HG03103 (cell line): ENCODE measurements at regions not wholly inside any gene's neighbourhood (a gene's known extent, or its start where the extent isn't known, plus 50 kb on each side); places are given as distances from the start of the nearest gene placed in this dataset.
"Not testable (repeated sequence)": the region's sequence is repeated elsewhere in the genome, so short reads cannot be mapped to it uniquely, and the experiment has no call there.

Experiments used
- ATAC-seq: cut with Tn5 transposase; IDR thresholded peaks from one replicate; pipeline ENCODE4 v1.9.1; 2021; ENCODE audit warnings: low read depth; ENCODE audit not compliant: unreplicated experiment

DNA sequence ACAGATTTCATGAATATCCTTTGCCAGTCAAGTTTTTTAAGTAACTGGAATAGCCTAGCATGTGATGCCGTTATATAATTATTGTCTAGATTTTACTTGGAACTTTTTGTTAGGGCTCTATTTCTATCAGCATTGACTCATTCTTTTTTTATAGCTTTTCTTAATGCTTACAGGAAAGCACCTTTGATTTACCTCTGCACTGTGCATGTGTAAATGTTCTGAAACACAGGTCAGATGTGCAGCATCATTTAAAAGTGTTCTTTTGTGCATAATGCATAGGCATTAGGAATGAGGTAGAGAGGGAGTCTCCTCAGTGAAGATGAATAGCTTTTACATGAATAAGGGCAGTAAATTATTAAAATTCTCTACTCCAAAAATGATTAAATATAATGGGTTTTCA is 669.3 kb upstream of the MBL2 start:
- ATAC-seq = no peak

DNA sequence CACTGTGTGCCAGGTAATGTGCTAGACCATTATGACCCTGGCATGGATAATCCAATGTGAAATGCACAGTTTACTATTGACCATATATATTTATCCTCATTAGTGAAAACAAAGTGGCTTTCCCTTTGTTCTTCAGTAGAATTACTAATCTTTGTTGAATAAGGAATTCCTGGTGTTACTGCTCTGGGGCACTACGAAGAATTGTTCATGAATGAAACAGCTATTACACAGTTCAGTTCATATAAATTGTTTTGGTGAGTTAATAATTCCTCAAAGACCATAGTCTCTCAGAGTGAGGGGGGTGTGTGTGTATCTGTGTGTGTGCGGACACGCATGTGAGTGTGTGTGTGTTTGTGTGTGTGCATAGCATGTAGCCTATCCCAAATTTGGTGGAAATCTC is 668.0 kb upstream of the MBL2 start:
- no peak for ATAC-seq

DNA sequence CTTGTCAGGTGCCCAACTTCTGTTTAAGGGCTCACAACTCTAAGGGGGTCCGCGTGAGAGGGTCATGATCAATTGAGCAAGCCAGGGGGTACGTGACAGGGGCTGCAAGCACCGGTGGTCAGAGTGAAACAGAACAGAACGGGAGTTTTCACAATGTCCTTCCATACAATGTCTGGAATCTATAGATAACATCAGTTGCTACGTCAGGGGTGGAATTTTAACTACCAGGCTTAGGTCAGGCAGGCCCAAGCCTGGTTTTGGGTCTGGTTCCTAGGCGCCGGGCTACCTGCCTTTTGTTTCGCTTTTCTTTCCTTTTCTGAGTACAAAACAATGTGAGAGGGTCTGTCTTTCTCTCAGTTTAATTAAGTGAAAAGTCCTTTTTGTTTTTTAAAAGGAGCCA is 666.5 kb upstream of the MBL2 start:
- ATAC-seq = not testable (repeated sequence)

DNA sequence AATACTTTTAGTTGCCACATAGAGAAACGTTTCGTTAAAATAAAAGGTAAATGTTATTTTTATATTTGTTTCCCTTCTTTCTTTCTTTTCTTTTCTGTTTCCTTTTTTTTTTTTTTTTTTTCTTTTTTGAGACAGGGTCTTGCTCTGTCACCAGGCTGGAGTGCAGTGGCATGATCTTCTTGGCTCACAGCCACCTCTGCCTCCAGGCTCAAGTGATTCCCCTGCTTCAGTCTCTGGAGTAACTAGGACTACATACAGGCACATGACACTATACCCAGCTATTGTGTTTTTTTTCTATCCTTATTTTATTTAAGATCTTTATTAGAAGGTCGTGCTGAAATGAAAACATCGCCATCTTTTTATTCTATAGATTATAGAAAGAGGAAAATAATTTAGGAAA is 661.8 kb upstream of the MBL2 start:
- no peak for ATAC-seq

DNA sequence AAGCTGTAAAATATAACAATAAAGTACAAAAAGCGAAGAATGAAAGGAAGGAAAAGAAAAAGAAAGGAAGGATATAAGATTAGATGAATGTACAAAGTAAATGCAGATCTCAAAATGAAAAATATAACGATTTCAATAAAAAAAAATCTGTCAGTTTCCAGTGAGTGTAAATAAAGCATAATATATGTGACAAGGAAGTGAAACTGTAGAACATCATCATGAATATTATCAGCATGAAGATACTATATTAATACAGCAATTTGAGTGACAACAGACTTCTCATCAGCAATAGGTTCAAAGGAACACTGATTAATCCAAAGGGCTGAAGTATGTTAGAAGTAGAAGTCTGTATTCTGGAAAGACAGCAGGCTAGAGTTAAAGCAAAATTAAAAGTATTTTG is 659.5 kb upstream of the MBL2 start:
- ATAC-seq = no peak

DNA sequence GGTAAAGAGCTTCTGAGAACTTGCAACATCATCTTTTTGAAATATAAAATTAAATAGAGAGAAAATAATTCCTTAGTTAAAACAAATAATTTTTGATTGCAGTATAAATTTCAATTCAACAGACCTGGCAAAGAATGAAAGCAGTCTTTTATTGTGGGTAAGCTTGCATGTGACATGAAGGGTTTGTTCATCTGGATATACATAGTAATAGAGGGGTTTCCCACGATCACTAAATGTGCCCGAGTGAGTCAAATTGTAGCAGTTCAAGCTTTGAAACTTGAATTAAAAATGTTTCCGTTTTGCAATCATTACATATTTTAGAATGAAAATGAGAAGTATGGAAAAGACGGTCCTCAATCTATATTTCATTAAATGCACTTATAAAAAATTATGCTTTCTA is 658.4 kb upstream of the MBL2 start:
- no peak for ATAC-seq

DNA sequence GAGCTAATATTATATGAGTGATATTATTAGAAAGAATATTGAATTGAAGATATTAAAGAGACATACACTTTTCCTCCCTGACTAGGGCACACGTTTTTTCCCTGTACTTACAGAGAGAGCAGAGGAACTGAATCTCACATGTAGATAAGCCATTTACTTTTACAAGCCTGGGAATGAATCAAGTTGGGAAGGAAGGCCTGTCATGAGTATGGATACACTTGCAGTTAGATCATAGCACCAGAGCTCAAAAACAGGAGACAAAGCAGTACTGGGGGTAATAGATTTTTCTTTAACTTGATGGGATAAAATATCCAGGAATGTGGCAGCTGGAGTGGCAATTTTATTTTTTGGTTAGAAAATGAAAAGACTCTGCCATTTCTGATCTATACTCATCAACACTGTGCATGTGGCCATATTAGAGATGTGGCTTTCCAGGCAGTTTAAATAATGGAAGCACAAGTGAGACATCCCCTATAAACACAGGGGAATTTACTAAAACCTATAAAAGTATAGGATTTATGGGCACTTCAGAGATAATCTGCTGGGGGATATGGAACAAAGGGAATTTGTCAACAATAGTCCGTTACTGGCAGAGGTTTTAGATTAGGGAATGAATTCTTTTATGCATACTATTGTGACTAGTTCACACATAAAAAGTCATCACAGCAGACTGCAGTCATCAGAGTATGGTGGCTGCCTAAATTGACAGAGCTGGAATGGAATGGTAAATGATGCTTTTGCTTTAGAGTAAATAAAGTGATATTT is 657.7 kb upstream of the MBL2 start:
- ATAC-seq = no peak

DNA sequence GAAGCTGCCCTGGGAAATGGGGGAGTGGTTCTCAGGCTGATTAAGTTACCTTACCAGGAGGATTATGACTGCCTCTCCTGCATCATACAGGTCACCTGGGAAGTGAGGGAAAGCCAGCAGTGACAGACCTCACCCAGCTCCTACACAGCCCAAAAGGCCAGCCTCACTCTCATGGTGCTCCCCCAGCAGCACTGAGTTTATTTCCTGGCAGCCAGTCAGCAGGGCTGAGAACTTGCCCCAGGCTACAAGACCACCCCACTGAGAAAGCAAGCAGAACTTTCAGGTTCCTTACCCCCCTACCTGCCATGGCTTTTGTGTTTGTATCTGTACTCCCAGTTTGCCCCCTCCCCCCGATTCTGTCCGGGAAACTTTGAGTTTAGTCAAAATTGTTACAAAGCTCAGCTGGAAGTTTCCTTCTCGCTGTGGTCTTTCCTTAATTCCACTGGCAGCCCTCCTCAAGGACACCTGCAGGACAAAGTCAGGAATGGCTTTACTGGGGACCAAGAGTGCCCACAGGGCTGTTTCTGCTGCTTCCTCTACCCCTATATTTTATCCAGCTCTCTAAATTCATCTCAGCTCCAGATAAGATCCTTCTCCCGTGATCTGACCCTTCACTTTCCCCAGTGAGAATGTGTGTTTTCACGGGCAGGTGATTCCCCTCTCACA is 649.8 kb upstream of the MBL2 start:
- ATAC-seq = no peak

DNA sequence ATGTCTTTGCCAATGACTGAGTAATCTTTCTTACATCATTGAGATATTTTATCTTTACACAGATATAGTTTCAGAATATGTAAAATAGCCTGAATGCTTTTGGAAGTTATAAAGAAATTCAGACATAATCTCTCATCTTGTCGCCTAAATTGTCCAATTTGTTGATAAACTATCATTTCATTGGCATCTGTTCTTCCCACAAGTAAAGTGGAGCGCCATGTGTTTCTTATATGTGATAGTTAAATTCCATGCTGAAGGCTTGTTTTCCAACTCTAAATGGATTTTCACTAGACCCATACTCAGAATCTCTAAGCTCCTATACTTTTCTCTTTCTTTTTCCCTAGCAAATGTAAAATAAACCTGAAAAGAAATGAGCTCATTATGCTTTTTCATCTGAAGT is 640.1 kb upstream of the MBL2 start:
- ATAC-seq = no peak

DNA sequence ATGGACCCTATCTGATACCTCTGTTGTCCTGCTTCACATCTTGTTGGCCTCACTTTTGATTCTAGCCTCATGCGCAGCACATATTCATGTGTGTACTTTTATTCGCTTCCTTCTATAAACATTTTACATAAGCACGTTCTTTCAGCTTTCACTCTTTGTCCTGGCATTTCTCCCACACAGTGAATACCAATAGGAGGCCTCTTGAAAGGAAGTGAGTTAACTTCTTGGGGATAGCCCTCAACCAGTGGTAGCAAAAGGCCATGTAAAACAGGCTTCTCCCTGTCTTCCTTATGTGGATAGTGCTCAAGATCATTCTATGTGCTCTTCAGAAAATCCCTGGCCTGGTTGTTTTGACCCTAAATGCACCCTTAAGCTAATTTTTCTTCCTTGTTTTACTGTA is 633.9 kb upstream of the MBL2 start:
- no peak for ATAC-seq

DNA sequence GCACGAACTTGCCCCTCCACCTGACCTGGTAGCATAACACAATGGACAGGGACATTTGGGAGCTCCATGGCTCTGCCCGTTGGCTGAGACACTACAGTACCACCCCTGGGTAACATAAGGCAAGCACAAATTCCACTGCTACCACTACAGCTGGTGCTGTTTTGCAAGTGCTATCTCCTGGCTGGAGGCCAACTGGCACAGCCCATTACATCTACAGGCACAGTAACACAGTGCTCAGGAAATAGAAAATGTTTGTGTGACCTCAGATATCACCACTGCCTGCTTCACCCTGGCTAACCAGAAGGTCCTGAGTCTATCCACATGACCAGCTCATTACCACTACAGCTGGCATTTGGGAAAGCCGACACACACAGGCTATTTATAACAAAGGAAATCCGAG is 631.1 kb upstream of the MBL2 start:
- no peak for ATAC-seq

DNA sequence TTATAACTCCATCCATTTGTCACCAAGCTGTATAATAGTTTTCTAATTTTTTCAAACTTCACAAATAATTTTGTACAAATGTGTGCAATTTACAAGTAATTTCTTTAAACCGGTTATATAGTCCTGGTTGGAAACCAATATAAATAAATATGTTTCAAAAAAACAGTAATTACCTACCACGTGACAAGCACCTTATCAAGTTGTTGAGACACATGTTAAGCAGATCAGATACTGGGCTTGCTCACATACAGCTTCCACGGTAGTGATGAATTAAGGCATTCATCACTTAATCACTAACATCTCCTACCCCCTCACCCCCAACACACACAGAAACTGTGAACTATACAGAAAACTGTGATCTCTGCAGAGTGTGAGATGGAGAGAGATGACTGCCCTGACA is 630.0 kb upstream of the MBL2 start:
- ATAC-seq = no peak

DNA sequence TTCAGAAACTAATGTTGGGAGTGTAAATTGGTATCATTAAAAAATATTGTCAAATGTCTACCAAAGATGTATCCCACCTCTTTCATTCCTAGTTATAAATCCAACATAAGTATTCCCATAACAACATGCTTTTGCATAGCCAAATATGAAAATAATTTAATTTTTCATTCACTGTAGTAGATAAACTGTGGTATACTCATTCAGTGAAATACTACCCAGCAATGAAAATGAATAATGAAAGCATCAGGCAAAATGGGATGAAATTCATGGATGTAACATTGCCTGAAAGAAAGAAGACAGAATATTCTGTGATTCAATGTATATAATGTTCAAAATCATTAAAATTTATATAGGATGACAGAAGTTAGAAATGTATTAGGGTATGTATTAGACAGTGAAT is 629.0 kb upstream of the MBL2 start:
- ATAC-seq = no peak

DNA sequence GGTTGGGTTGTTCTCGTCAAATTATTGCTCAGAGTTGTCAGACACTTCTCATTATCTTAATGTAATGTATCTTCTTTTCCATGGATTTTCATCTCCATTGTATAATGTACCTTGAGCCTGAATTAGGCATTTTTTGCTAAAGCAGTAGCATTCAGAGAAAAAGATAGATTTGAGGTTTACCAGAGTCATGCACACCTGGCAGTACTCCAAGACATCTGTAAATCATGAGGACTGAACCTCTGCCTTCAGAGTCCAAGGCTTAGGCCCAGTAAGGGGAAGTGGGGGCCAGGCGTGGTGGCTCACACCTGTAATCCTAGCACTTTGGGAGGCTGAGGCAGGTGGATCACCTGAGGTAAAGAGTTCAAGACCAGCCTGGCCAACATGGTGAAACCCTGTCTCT is 624.3 kb upstream of the MBL2 start:
- no peak for ATAC-seq

DNA sequence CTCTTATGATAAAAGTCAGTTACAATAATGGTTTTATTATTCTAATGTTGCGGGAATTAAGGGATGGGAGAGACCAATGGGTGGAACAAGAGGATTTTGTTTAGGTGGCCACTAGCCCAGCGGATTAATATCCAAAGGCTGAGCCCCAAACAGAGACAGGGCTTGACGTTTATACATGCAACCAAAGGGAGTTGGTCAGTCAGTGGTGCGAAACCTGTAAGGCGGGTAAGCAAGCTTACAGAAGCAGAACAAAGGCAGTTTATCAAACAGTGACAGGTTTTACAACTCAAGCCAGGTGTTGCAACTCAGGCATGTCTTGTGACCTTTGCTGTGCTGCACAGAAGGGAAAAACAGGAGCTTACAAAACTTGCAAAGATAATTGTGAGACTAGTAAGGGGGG is 622.9 kb upstream of the MBL2 start:
- no peak for ATAC-seq

DNA sequence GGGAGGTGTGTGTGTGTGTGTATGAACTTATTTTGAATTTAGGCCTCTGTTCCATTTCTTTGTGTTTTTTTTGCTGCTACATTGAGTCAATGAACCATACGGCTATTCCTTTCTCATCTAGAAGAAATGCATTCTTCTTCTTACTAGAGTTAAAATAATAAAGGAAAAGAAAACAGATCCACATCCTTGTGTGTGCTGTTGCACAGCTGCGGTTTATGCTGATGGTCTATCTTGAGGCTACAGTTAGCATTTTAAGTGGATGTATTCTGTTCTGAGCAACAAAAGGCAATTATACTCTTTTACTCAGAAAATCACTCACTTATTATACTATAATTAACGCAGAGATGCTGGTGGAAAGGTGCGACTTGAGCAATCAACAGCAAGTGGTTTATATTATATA is 615.0 kb upstream of the MBL2 start:
- no peak for ATAC-seq

DNA sequence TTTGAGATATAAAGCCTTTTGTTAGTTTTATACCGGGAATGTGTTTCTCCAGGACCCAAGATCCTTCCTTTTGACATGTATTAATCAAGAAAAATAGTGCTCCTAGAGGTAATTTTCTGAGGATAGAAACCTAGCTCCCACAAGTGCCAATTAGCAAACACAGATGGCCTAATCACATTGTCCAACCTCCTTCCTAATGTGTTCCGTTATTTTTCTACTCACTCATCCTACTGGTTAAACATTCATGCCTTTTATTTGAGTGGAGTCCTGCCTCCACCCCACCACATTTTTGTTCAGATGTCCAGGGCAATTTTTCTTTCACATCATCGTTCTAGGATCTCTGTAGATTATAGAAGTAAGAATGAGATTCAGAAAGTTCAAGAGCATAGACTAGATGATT is 610.0 kb upstream of the MBL2 start:
- no peak for ATAC-seq

DNA sequence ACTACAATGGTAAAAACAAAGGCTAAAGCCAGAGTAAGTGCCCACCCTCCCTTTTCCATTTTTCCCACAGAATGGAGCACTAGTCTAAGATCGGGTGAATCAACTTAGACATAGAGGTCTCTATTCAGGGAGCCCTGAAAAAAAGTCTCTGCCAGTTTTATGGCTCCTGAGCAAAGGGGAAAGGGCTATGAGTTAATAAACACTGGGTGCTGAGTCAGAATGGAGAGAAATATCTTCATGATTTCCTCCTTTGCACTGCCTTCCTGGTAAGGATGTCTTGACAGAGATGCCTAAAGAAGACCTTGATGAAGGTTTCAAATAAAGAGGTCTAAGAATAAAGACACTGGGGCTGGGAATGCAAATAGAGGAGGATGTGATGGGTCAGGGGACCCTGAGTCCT is 607.4 kb upstream of the MBL2 start:
- ATAC-seq = no peak

DNA sequence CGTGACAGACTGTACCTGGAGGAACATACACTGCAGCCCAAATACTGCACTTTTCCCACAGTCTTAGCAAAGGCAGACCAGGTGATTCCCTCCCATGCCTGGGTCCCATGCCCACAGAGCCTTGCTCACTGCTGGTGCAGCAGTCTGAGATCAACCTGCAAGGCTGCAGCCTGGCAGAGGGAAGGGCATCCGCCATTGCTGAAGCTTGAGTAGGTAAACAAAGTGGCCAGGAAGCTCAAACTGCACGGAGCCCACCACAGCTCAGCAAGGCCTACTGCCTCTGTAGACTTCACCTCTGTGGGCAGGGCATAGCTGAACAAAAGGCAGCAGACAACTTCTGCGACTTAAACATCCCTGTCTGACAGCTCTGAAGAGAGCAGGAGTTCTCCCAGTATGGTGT is 597.8 kb upstream of the MBL2 start:
- ATAC-seq = no peak

DNA sequence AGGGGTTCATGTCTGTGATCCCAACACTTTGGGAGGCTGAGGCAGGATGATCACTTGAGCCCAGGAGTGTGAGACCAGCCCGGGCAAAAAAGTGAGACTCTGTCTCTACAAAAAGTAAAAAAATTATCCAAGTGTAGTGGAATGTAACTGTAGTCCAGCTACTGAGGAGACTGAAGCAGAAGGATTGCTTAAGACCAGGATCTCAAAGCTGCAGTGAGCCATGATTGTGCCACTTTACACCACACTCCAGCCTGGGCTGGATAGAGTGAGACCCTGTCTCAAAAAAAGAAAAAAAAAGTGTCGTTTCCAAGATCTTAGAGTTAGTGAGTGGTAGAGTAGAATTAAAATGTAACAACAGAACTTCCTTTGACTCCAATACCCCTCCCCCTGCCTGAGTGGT is 589.4 kb upstream of the MBL2 start:
- no peak for ATAC-seq

DNA sequence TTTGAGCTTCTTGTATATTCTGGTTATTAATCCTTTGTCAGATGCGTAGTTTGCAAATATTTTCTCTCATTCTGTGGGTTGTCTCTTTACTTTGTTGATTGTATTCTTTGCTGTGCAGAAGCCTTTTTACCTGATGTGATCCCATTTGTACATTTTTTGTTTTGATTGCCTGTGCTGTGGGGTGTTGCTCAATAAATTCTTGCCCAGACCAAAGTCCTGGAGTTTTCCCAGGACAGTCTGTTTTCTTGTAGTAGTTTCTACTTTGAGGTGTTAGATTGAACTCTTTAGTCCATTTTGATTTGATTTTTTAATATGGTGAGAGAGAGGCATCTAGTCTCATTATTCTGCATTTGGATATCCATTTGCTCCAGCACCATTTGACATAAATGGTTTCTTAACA is 588.7 kb upstream of the MBL2 start:
- no peak for ATAC-seq

DNA sequence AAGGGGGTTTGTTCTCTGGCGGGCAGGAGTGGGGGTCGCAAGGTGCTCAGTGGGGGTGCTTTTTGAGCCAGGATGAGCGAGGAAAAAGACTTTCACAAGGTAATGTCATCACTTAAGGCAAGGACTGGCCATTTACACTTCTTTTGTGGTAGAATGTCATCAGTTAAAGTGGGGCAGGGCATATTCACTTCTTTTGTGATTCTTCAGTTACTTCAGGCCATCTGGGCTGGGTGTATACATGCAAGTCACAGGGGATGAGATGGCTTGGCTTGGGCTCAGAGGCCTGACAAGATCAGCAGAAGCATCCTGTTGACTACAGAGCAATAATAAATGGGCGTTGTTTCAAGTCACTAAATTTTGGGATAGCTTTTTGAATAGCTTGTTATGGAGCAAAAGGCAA is 586.4 kb upstream of the MBL2 start:
- not testable (repeated sequence) for ATAC-seq

DNA sequence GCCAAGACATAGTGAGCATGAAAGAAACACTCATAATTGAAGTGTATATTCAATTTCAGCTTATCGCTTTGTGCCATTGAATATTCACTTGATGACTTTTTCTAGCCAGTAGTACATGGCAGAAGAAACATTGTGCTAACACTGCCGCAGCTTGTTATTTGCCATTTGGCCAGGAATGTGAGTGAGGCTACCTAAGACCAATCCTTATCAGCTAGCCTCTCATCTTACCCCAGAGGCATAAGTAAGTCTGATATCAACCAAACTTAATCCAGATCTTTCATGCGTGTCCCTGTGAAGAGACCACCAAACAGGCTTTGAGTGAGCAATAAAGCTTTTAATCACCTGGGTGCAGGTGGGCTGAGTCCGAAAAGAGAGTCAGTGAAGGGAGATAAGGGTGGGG is 586.0 kb upstream of the MBL2 start:
- ATAC-seq = no peak
